Tibial nerve (tissue), 4 donors: ENCODE measurements at regions not wholly inside any gene's neighbourhood (a gene's known extent, or its start where the extent isn't known, plus 50 kb on each side); places are given as distances from the start of the nearest gene placed in this dataset.
"Not testable (repeated sequence)": the region's sequence is repeated elsewhere in the genome, so short reads cannot be mapped to it uniquely, and the experiment has no call there.

ENCODE experiments used
- EP300 ChIP-seq, 2 donors: sonication (generic); formaldehyde crosslinking; IDR thresholded peaks; one replicate each; pipeline ENCODE4 v1.6.1; 2017; ENCODE audit warnings: antibody characterized with exemption in 2 of 2, mild to moderate bottlenecking in 1 of 2
- TF ChIP-seq, protein P1 (sequence below), 5 experiments: fragments of 200-600 bp in 3 of 5; fragments of 450-650 bp in 2 of 5; sonication (generic) in 3 of 5; IDR thresholded peaks; one replicate each; pipeline ENCODE4 v1.5.1; 2016 to 2019; ENCODE audit warnings: antibody characterized with exemption in 5 of 5, mild to moderate bottlenecking in 3 of 5, moderate library complexity in 2 of 5

DNA sequence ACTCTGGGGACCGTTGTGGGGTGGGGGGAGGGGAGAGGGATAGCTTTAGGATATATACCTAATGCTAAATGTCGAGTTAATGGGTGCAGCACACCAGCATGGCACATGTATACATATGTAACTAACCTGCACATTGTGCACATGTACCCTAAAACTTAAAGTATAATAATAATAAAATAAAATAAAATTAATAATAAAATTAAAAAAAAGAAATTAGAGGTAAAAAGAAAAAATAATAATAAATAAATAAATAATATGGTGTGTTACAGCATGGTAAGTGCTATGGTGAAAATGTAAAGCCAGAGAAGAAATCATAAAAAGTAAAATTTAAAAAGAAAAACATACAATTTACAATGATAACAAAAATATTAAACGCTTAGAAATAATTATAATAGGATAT lies 552.8 kb upstream of the PBX1 start:
- not testable (repeated sequence) for TF ChIP-seq EP300 (IDR thresholded peaks at IDR 0.05)
- TF ChIP-seq, protein P1, sequence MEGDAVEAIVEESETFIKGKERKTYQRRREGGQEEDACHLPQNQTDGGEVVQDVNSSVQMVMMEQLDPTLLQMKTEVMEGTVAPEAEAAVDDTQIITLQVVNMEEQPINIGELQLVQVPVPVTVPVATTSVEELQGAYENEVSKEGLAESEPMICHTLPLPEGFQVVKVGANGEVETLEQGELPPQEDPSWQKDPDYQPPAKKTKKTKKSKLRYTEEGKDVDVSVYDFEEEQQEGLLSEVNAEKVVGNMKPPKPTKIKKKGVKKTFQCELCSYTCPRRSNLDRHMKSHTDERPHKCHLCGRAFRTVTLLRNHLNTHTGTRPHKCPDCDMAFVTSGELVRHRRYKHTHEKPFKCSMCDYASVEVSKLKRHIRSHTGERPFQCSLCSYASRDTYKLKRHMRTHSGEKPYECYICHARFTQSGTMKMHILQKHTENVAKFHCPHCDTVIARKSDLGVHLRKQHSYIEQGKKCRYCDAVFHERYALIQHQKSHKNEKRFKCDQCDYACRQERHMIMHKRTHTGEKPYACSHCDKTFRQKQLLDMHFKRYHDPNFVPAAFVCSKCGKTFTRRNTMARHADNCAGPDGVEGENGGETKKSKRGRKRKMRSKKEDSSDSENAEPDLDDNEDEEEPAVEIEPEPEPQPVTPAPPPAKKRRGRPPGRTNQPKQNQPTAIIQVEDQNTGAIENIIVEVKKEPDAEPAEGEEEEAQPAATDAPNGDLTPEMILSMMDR (IDR thresholded peaks at IDR 0.05) = not testable (repeated sequence)
